ENCODE measurements at regions not wholly inside any gene's neighbourhood (a gene's known extent, or its start where the extent isn't known, plus 50 kb on each side); places are given as distances from the start of the nearest gene placed in this dataset.

GRCh38 chr12:91846466-91847055 lies 299.1 kb downstream of the BTG1 start:
- no peaks in the 10 kb centered on the region for H3K27me3 Mint-ChIP-seq (ENCODE audit: low read depth, poor library complexity)
- no peaks in the 10 kb centered on the region for H3K36me3 Mint-ChIP-seq (ENCODE audit: low read depth)
- TF ChIP-seq CTCF (IDR thresholded peaks at IDR 0.05) = no peak
- H3K4me1 Mint-ChIP-seq = no peaks in the 10 kb centered on the region
- DNase-seq = no peak
- H3K4me3 Mint-ChIP-seq = no peak overlapping the region
- no peak overlapping the region for H3K27ac Mint-ChIP-seq
- peaks cover 8% of the 10 kb centered on the region for H3K9me3 Mint-ChIP-seq

- Mint-ChIP-seq H3K9me3 (peaks cover 8% of the 10 kb centered on the region), H3K27ac (no peak overlapping the region), H3K4me3 (no peak overlapping the region), H3K27me3 (ENCODE audit: low read depth, poor library complexity) (no peaks in the 10 kb centered on the region), H3K36me3 (ENCODE audit: low read depth) (no peaks in the 10 kb centered on the region), H3K4me1 (no peaks in the 10 kb centered on the region)
- no peak for TF ChIP-seq CTCF (IDR thresholded peaks at IDR 0.05)
- DNase-seq = no peak
Measured at GRCh38 chr12:91845365-91845764, 300.3 kb downstream of the BTG1 start.

- Mint-ChIP-seq H3K27ac (no peak overlapping the region), H3K27me3 (ENCODE audit: low read depth, poor library complexity) (no peaks in the 10 kb centered on the region), H3K9me3 (peaks cover 8% of the 10 kb centered on the region), H3K4me3 (no peak overlapping the region), H3K4me1 (no peaks in the 10 kb centered on the region), H3K36me3 (ENCODE audit: low read depth) (no peaks in the 10 kb centered on the region)
- no peak for TF ChIP-seq CTCF (IDR thresholded peaks at IDR 0.05)
- no peak for DNase-seq
Measured at GRCh38 chr12:91841822-91842221, 303.8 kb downstream of the BTG1 start.

- no peaks in the 10 kb centered on the region for H3K27me3 Mint-ChIP-seq (ENCODE audit: low read depth, poor library complexity)
- no peak overlapping the region for H3K4me3 Mint-ChIP-seq
- no peak overlapping the region for H3K27ac Mint-ChIP-seq
- no peaks in the 10 kb centered on the region for H3K9me3 Mint-ChIP-seq
- DNase-seq = no peak
- no peaks in the 10 kb centered on the region for H3K4me1 Mint-ChIP-seq
- no peak for TF ChIP-seq CTCF (IDR thresholded peaks at IDR 0.05)
- H3K36me3 Mint-ChIP-seq (ENCODE audit: low read depth) = no peaks in the 10 kb centered on the region
Measured at GRCh38 chr12:91836696-91837095, 308.9 kb downstream of the BTG1 start.

GRCh38 chr12:91836264-91836663 lies 309.4 kb downstream of the BTG1 start:
- H3K36me3 Mint-ChIP-seq (ENCODE audit: low read depth) = no peaks in the 10 kb centered on the region
- no peak for DNase-seq
- TF ChIP-seq CTCF (IDR thresholded peaks at IDR 0.05) = no peak
- H3K9me3 Mint-ChIP-seq = no peaks in the 10 kb centered on the region
- no peak overlapping the region for H3K27ac Mint-ChIP-seq
- no peaks in the 10 kb centered on the region for H3K4me1 Mint-ChIP-seq
- H3K4me3 Mint-ChIP-seq = no peak overlapping the region
- H3K27me3 Mint-ChIP-seq (ENCODE audit: low read depth, poor library complexity) = no peaks in the 10 kb centered on the region

- Mint-ChIP-seq H3K4me1 (no peaks in the 10 kb centered on the region), H3K9me3 (no peaks in the 10 kb centered on the region), H3K36me3 (ENCODE audit: low read depth) (no peaks in the 10 kb centered on the region), H3K4me3 (no peak overlapping the region), H3K27me3 (ENCODE audit: low read depth, poor library complexity) (no peaks in the 10 kb centered on the region), H3K27ac (no peak overlapping the region)
- no peak for DNase-seq
- TF ChIP-seq CTCF (IDR thresholded peaks at IDR 0.05) = no peak
Measured at GRCh38 chr12:91835693-91836092, 310.0 kb downstream of the BTG1 start.

Measured in nephron progenitor cell (in vitro differentiated cells).